Esophagus (tissue), 2 donors: ENCODE measurements at regions not wholly inside any gene's neighbourhood (a gene's known extent, or its start where the extent isn't known, plus 50 kb on each side); places are given as distances from the start of the nearest gene placed in this dataset.

Experiments used
- H3K27ac ChIP-seq, 2 donors: one replicate each; pipeline ENCODE4 v1.5.1; 2013; ENCODE audit warnings: low read depth in 2 of 2, mild to moderate bottlenecking in 2 of 2, inconsistent platforms in 1 of 2, low read length in 1 of 2, moderate library complexity in 1 of 2
- H3K27me3 ChIP-seq, 2 donors: one replicate each; pipeline ENCODE4 v1.6.1; 2013; ENCODE audit warnings: low read length in 2 of 2, control low read depth in 1 of 2, mild to moderate bottlenecking in 1 of 2; ENCODE audit not compliant: insufficient read depth in 2 of 2, control insufficient read depth in 1 of 2
- H3K36me3 ChIP-seq, 2 donors: one replicate each; pipeline ENCODE4 v1.6.1; 2013; ENCODE audit warnings: low read length in 1 of 2; ENCODE audit not compliant: control insufficient read depth in 2 of 2, insufficient read depth in 2 of 2
- H3K4me1 ChIP-seq, 2 donors: one replicate each; pipeline ENCODE4 v1.6.1; 2013; ENCODE audit warnings: low read length in 1 of 2; ENCODE audit not compliant: control insufficient read depth in 2 of 2, insufficient read depth in 2 of 2
- H3K4me3 ChIP-seq, 2 donors: one replicate each; pipeline ENCODE4 v1.5.1; 2013; ENCODE audit warnings: low read length in 2 of 2, mild to moderate bottlenecking in 2 of 2, low read depth in 1 of 2, moderate library complexity in 1 of 2
- H3K9me3 ChIP-seq, 2 donors: one replicate each; pipeline ENCODE4 v1.6.1; 2013; ENCODE audit warnings: mild to moderate bottlenecking in 2 of 2, low read depth in 1 of 2, low read length in 1 of 2, moderate library complexity in 1 of 2; ENCODE audit not compliant: control insufficient read depth in 2 of 2, insufficient read depth in 1 of 2
- WGBS, 2 donors: extraction: QIAGEN DNeasy Blood & Tissue Kit; methylation state at CpG; one replicate each; pipeline ENCODE4 v1.1.7; 2013; 5-methylcytosine and 5-hydroxymethylcytosine counted together
- donor health status: healthy with polysubstance abuse.
- donor health status: Bipolar disorder and iron deficiency.

GRCh38 chr19:30754162-30754561 is 382.0 kb downstream of the ZNF536 start:
- WGBS, 2 donors: 69 to 87% methylated on average over 1 of the region's 1 CpG
- H3K4me1 ChIP-seq: no peaks in the 10 kb centered on the region
- peaks cover 0 to 7% of the 10 kb centered on the region in 2 donors for H3K9me3 ChIP-seq
- H3K36me3 ChIP-seq: no peaks in the 10 kb centered on the region
- H3K27me3 ChIP-seq: no peaks in the 10 kb centered on the region
- H3K27ac ChIP-seq: no peak overlapping the region
- no peak overlapping the region for H3K4me3 ChIP-seq

- Histone ChIP-seq H3K4me3 (no peak overlapping the region), H3K4me1 (no peaks in the 10 kb centered on the region), H3K27ac (no peak overlapping the region), H3K9me3 (peaks cover 0 to 7% of the 10 kb centered on the region in 2 donors), H3K27me3 (no peaks in the 10 kb centered on the region), H3K36me3 (no peaks in the 10 kb centered on the region)
- 74 to 79% methylated on average over 3 of the region's 3 CpGs for WGBS, 2 donors
Observed at GRCh38 chr19:30752876-30753275, 380.7 kb downstream of the ZNF536 start.

- no peak overlapping the region for H3K27ac ChIP-seq
- H3K36me3 ChIP-seq: no peaks in the 10 kb centered on the region
- WGBS, 2 donors: 72 to 74% methylated on average over 6 of the region's 6 CpGs
- peaks cover 0 to 7% of the 10 kb centered on the region in 2 donors for H3K9me3 ChIP-seq
- no peaks in the 10 kb centered on the region for H3K27me3 ChIP-seq
- no peaks in the 10 kb centered on the region for H3K4me1 ChIP-seq
- H3K4me3 ChIP-seq: no peak overlapping the region
Observed at GRCh38 chr19:30752201-30752600, 380.0 kb downstream of the ZNF536 start.

GRCh38 chr19:30745476-30745985 is 373.3 kb downstream of the ZNF536 start:
- Histone ChIP-seq H3K36me3 (no peaks in the 10 kb centered on the region), H3K9me3 (peaks cover 0 to 7% of the 10 kb centered on the region in 2 donors), H3K27me3 (no peaks in the 10 kb centered on the region), H3K27ac (no peak overlapping the region), H3K4me1 (no peaks in the 10 kb centered on the region), H3K4me3 (no peak overlapping the region)
- WGBS, 2 donors: 89 to 93% methylated on average over 4 of the region's 4 CpGs

GRCh38 chr19:30744741-30745475 is 372.7 kb downstream of the ZNF536 start:
- no peaks in the 10 kb centered on the region for H3K27me3 ChIP-seq
- 90 to 92% methylated on average over 9 of the region's 9 CpGs for WGBS, 2 donors
- no peaks in the 10 kb centered on the region for H3K4me1 ChIP-seq

GRCh38 chr19:30743702-30744101 is 371.5 kb downstream of the ZNF536 start:
- 81 to 83% methylated on average over 5 of the region's 5 CpGs for WGBS, 2 donors
- H3K36me3 ChIP-seq: no peaks in the 10 kb centered on the region
- no peaks in the 10 kb centered on the region for H3K9me3 ChIP-seq
- no peak overlapping the region for H3K27ac ChIP-seq
- H3K4me3 ChIP-seq: no peak overlapping the region
- no peaks in the 10 kb centered on the region for H3K4me1 ChIP-seq
- no peaks in the 10 kb centered on the region for H3K27me3 ChIP-seq

More at GRCh38 chr19:30744741-30745475, 372.7 kb downstream of the ZNF536 start:
- no peak overlapping the region for H3K27ac ChIP-seq
- peaks cover 0 to 1% of the 10 kb centered on the region in 2 donors for H3K9me3 ChIP-seq
- H3K4me3 ChIP-seq: no peak overlapping the region
- no peaks in the 10 kb centered on the region for H3K36me3 ChIP-seq

- Histone ChIP-seq H3K27me3 (no peaks in the 10 kb centered on the region), H3K36me3 (no peaks in the 10 kb centered on the region), H3K27ac (no peak overlapping the region), H3K4me1 (no peaks in the 10 kb centered on the region), H3K4me3 (no peak overlapping the region), H3K9me3 (no peaks in the 10 kb centered on the region)
- WGBS, 2 donors: 51 to 52% methylated on average over 10 of the region's 10 CpGs
Observed at GRCh38 chr19:30743011-30743410, 370.8 kb downstream of the ZNF536 start.

- H3K36me3 ChIP-seq: no peaks in the 10 kb centered on the region
- H3K27me3 ChIP-seq: no peaks in the 10 kb centered on the region
- H3K4me3 ChIP-seq: no peak overlapping the region
- H3K27ac ChIP-seq: no peak overlapping the region
- H3K4me1 ChIP-seq: no peaks in the 10 kb centered on the region
- 65 to 66% methylated on average over 12 of the region's 12 CpGs for WGBS, 2 donors
- no peaks in the 10 kb centered on the region for H3K9me3 ChIP-seq
Observed at GRCh38 chr19:30742406-30742938, 370.3 kb downstream of the ZNF536 start.

- Histone ChIP-seq H3K27ac (no peak overlapping the region), H3K4me1 (no peaks in the 10 kb centered on the region), H3K9me3 (no peaks in the 10 kb centered on the region), H3K4me3 (no peak overlapping the region), H3K27me3 (no peaks in the 10 kb centered on the region), H3K36me3 (no peaks in the 10 kb centered on the region)
- 43 to 47% methylated on average over 2 of the region's 2 CpGs for WGBS, 2 donors
Observed at GRCh38 chr19:30741566-30741965, 369.4 kb downstream of the ZNF536 start.

- Histone ChIP-seq H3K36me3 (no peaks in the 10 kb centered on the region), H3K27ac (no peak overlapping the region), H3K27me3 (no peaks in the 10 kb centered on the region), H3K4me1 (no peaks in the 10 kb centered on the region), H3K9me3 (no peaks in the 10 kb centered on the region), H3K4me3 (no peak overlapping the region)
- WGBS, 2 donors: 75 to 82% methylated on average over 5 of the region's 5 CpGs
Observed at GRCh38 chr19:30739394-30739793, 367.2 kb downstream of the ZNF536 start.
